HT1080 (cell line): ENCODE measurements at regions not wholly inside any gene's neighbourhood (a gene's known extent, or its start where the extent isn't known, plus 50 kb on each side); places are given as distances from the start of the nearest gene placed in this dataset.
A peak's percentile ranks its signal among the peaks of the same experiment; 100 is the strongest.
"Not testable (repeated sequence)": the region's sequence is repeated elsewhere in the genome, so short reads cannot be mapped to it uniquely, and the experiment has no call there.

Experiments
- DNase-seq: peaks from one replicate; pipeline ENCODE4 v3.0.0-alpha.2; 2015; ENCODE audit warnings: low read depth

DNA sequence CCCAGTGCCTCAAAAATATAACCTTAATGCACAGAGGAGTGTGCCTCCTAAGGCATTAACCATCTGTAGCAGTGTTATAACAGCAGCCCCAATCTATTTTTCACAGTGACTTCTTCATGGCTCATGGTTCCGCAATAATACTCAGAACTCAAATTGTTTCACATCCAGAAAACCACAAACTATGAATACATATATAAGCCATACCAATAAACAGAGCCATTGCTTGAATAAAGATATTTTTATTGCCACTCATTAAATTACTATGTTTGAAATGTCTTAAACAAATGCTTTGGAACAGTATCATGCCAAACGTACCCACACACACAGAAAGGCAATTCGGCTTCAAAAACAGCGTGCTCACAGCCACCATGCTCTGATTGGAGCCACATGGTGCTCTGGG, 629.3 kb upstream of the NRP1 start:
- no peak for DNase-seq

DNA sequence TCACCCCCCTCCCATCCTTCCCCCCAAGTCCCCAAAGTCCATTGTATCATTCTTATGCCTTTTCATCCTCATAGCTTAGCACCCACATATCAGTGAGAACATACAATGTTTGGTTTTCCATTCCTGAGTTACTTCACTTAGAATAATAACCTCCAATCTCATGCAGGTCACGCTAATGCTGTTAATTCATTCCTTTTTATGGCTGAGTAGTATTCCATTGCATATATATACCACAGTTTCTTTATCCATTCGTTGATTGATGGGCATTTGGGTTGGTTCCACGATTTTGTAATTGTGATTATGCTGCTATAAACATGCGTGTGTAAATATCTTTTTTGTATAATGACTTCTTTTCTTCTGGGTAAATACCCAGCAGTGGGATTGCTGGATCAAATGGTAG, 621.9 kb upstream of the NRP1 start:
- DNase-seq, result not testable (repeated sequence)

DNA sequence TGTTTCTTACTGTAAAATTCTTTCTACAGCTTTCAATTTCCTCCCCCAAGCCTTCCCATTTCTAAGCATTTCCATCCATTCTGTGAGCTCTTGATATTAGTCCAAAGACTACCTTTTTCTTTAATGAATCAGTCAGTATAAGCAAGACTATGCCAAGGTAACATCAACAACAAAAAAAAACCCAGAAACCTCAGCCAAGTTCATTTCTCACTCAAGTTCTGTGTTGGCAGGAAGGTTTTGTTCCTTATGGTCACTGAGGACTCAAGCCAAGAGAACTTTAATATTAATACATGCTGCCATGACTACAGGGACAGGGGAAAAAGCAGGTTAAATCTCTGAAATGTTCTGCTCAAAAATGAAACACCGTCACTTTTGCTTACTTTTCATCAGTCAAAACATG, 621.2 kb upstream of the NRP1 start:
- DNase-seq, result no peak

DNA sequence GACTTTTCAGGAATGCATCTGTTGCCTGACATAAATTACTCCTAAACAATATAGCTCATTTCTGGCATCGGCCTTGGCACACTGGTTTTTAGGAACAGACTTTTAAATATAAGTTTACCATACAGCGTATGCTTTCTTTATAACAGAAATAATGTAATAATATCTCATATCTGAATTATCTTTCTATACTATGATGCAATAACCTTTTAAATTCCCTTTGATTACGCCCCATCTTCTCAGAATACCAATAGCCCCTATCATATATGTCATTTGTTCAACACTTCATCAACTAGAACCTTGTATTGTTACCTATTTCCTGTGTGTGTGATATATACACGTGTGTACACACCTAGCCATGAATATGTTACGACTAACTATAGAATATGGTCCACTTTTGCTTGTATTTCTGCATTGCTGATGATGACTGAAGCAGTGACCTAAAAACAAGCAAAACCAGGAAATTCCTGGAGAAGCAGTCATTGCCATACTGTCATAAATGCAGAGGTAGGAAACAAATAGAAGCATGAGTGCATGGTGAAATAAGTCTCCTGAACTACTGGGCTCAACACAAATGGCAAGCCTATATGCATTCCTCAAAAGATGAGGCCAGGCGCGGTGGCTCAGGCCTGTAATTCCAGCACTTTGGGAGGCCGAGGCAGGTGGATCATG, 618.4 kb upstream of the NRP1 start:
- DNase-seq, result peak; percentile 74

DNA sequence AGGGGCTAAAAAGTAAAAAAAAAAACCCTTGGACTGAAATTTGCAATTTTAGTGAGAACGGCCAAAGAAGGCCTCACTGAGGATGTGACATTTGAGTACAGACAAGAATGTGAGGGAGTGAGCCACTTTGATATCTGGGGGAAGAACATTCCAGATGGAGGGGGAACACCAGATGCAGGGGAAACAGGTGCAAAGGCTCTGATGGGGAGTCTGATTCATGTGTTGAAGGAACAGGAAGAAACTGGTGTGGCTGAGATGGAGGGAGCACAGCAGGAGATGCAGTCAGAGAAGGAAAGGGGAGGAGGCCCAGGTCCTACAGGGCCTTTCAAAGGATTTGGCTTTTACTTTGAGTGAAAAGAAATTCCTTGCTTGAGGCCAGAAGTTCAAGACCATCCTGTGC, 615.7 kb upstream of the NRP1 start:
- no peak for DNase-seq

DNA sequence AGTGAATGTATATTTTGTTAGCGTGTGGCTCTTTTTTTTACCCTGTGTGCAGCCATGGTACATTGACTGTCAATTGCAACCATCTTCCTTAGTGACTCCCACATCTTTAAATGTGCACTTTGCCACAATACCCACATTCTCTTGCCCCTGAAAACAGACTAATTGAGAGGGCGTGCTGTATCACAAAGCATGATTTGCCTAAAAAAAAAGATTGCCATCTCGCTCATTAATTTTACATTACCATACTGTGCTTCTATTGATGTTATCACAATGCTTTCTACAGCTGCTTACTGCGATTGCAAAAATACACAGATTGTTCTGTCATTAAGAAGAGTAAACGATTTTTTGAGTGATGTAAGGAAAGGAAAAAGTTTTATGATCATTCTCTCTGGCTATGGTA, 613.1 kb upstream of the NRP1 start:
- no peak for DNase-seq

DNA sequence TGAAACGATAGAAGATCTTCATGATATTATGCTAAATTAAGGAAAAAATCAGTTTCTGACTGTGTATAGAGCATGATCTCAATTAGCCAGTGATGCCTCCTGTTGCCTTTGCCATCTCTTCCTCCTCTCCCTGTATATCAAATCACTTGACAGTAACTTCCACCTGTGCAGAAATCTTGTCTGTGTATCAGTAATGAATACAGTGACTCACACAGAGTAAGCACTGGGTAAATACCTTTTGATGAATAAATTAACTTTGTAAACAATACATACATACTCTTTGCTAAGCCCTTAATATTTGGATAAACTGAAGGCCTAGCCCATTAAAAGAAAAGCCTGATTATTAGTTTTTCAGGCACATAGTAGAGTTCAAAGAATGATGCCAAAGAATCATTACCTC, 610.6 kb upstream of the NRP1 start:
- no peak for DNase-seq

DNA sequence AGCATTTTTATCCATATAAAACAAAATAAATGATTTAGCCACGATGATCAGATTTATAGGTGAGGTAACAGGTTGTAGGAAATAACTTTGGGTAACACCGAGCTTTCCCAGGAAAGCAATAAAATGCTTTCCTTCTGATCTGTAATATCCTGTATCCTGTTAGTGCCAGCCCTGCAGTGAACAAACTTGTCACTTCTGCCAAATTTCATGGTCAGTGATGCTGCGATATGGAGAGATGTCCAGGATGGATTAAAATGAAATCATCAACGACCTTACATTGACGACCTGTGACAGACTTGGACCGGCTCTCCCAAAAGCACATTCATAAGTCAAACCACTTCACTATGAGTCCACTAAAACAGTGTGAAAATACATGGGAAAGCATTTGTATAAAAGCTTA, 608.0 kb upstream of the NRP1 start:
- DNase-seq, result no peak

DNA sequence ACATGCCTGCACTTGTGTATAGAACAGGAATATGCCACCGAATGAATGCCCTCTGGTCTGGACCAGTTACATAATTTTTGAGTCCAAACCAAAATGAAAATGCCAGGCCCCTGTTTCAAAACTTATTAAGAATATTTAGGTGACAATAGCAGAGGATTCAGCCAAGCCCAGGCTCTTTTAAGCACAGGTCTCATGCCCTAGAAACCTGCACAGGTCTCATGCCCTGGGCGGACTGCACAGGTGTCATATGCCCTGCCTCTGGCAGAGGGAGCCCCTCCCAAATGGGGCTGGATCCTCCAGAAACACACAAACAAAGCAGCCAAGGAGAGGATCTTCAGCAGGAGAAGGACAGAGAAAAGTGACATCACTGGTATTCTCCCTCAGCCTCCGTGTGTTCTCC, 605.4 kb upstream of the NRP1 start:
- no peak for DNase-seq

DNA sequence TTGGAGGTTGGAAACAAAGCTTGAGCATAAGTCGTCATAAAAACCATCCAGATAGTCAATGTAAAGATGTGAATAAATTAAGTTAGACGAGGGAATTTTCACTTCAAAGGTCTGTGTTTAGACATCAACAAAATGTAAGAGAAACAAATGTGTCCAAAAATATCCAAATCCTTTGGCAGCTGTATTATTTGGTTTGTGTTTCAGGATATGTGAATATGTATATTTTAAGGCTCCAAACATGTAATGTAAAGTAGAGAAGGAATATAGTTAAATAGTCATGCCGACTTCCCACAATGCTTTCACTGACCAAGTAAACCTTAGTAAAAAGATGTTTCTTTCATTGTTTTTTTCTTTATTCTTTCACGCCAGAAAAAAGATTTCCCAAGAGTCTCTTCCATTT, 604.9 kb upstream of the NRP1 start:
- DNase-seq, result no peak

DNA sequence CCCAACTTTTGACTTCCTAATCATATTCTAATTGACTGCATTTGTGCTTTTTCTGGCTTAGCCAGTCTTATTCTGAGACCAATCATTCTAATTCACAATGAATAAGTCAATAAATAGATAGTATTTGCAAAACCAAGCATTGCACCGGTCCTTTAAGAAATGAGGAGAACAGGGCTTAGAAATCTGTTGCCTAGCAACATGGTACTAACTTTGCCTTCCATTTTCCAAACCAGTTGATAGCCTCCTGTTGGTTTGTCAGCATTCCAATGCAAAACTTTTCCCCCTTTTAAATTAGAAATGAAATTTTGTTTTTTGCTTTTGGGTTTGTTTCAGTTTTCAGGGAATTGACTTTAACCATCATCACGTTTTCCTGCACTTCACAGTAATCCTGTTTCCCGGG, 603.5 kb upstream of the NRP1 start:
- DNase-seq, result no peak

DNA sequence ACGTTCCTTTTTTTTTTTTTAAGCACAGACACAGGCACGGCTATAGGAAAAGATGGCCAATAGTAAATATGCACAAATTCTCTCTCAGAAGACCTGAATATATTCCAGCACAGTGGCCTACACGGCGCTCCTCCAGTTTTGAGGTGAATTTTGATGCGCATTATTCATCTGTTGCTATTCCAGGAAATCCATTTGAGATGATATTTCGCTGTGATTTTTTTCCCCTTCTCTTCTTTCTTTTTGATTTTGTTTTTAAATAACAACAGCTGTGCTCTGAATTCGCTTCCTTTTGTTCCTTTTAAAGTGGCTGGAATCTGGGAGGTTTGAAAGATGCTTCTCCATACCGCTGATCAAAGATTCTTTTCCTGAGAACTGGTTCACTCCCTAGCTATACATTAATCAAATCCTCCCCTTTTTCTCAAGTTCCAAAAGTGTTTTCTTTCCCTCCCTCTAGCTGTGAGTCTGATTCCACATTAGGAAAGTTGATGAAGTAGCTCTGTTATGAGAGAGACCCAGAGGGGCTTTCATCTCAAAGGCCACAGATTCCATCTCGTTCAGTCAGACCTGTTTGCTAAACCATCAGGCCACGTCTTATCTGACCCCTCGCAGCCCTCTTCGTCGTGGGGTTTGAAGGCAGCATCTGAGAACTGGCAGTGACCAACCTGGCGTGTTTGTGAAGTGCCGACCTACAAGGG, 602.7 kb upstream of the NRP1 start:
- no peak for DNase-seq

DNA sequence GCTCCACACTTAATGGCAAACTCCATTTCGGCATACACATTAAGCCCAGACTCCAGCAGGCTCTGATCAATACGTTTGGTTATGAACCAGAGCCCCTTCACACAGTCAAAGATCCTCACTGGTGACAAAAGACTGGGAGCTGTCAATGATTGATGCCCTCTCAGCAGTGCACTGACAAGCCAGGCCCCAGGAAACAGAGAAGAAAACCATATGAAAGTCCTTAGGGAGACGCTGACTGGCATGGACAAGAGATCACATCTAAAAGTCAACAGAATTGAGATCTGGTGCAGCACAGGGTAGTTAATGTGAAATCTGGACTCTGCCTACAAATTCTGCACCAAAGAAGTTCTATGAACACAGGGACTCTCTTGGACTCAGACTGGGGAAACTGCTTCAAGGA, 600.9 kb upstream of the NRP1 start:
- no peak for DNase-seq

DNA sequence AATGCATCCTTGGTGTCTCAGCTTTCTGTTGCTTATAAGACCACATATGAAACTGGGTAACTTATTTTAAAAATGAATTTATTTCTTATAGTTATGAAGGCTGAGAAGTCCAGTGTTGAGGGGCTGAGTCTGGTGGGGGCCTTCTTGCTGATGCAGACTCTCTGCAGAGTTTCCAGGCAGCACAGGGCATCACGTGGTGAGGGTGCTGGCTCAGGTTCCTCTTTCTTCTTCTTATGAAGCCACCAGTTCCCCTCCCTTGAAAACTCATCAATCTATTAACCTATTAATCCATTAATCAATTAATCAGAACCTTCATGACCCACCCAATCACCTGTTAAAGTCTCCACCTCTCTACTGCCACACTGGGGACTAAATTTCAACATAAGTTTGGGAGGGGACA, 595.6 kb upstream of the NRP1 start:
- no peak for DNase-seq

DNA sequence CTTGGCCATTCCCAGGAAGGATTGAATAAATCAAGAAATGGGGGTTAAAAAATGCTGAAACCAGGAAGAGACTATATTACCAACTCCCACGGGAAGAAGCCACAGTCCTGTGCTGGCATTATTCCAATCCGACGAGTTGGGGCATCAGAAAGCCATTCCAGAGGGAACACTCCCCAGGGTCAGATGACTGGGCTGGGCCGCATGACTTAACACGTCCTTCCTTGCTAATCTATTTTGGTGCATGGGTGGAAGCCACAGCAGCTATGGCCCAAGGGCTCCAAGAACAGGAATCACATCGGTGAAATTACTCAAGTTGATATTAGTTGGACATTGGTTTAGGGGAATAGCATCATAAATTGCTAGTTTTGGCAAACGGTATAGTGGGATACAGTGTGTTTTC, 592.9 kb upstream of the NRP1 start:
- DNase-seq, result no peak

DNA sequence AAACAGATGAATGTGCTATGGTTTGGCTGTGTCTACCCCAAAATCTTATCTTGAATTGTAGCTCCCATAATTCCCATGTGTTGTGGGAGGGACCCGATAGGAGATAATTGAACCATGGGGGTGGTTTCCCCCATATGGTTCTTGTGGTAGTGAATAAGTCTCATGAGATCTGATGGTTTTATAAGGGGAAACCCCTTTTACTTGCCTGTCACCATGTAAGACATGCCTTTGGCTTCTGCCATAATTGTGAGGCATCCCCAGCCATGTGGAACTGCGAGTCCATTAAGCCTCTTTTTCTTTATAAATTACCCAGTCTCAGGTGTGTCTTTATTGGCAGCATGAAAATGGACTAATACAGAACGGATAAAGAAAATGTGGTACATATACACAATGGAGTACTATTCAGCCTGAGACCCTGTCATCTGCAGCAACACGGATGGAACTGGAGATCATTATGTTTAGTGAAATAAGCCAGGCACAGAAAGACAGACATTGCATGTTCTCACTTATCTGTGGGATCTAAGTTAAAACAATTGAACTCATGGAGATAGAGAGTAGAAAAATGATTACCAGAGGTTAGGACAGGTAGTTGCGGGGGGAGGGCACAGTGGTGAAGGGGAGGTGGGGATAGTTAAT, 587.6 kb upstream of the NRP1 start:
- no peak for DNase-seq

DNA sequence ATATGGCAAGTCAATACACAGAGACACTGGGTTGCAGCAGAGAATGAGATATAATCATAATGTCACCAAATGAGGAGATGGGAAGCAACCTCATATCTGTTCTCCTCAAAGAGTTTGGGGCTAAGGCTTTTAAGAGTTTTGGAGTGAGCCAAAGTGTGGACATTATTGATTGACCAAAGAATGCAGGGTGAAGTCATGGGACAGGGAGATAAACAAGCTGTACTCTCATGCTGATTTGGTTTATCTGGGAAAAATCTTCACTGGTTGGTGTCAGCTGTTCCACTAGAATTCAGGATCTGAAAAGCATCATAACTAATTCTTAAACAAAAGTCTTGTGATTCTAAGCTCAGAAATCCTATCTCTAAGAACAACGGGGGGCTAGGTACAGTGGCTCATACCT, 585.9 kb upstream of the NRP1 start:
- DNase-seq, result no peak

DNA sequence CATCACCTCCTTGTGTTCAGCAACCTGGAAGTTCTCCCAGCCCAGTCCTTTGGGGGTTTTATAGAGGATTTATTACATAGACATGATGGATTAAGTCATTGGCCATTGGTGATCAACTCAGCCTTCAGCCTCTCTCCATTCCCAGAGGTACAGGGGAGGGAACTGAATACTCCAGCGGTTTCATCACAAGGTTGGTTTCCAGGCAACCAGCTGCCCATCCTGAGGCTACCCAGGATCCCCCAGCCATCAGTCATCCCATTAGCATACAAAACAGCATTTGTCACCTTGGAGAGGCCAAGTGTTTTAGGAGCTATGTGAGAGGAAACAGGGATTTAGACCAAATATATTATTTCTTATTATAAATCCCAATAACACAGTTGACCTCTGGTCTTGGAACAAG, 584.8 kb upstream of the NRP1 start:
- DNase-seq, result no peak

DNA sequence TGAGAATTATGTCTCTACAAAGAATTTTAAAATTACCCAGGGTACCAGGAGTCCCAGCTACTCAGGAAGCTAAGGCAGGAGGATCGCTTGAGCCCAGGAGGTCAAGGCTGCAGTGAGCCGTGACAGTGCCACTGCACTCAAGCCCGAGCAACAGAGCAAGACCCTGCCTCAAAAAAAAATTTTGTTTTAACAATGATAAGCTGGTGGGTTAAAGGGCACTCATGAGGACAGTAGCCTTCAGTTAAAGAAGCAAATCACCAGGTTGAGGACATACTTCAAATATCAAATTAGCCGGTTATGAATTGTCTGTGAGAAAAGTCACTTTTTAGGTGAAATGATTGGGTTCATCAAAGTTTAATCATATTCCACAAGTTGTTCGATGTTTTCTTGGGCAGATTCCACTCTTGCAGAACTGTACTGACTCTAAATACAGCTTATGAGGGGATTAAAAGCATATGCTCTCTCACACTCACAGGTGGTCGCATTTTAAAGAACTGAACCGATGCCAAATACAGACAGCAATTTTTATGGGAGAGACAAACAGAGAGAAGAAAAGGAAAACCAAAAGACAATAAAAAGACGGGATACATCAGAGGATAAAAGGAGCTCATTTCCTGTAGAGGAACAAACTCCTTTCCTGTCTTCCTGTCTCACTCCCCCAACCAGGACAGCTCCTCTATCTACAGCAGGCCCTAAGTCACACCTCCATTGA, 582.8 kb upstream of the NRP1 start:
- no peak for DNase-seq

DNA sequence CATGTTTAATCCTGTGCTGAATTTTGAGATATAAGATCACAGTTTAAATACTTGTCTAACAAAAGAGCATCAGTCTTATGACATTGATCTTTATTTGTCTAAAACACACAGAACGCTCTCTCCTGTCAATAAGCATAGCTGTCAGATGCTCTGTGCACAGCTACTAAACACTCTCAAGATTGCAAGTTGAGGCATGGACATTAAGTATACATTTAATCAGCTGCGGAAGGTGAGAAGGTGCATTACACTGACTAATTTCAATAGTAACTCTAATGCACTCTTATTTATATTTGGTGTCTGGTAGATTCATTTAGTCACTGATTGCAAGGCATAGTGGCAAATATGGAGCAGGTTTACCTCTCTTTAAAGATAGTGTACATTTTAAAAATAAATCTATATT, 580.3 kb upstream of the NRP1 start:
- DNase-seq, result no peak

DNA sequence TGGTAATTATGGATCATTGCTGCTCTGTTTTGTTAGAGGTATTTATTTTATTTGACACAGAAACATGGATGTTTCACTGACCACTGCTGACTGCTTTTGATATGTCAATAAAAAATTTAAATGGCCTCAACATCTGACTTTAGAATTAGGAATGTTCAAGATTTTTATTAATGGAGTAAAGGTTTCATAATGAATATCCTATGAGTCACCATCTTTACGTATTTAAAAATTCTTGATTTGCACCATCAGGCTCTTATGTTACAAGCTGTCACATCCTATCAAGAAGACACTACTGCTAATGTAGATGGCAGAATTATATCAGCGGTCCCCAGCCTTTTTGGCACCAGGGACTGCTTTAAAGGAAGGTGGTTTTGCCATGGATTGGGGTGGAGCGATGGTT, 578.7 kb upstream of the NRP1 start:
- DNase-seq, result no peak

DNA sequence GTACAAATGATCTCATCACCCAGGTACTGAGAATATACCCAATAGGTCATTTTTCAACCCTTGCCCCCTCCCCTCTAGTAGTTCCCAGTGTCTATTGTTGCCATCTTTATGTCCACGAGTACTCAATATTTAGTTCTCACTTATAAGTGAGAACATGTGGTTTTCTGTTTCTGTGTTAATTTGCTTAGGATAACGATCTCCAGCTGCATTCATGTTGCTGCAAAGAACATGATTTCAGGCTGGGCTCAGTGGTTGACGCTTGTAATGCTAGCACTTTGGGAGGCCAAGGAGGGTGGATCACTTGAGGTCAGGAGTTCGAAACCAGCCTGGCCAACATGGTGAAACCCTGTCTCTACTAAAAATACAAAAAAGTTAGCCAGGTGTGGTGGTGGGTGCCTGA, 575.0 kb upstream of the NRP1 start:
- DNase-seq, result not testable (repeated sequence)
